ENCODE measurements at regions not wholly inside any gene's neighbourhood (a gene's known extent, or its start where the extent isn't known, plus 50 kb on each side); places are given as distances from the start of the nearest gene placed in this dataset.
A peak's percentile ranks its signal among the peaks of the same experiment; 100 is the strongest.

DNA sequence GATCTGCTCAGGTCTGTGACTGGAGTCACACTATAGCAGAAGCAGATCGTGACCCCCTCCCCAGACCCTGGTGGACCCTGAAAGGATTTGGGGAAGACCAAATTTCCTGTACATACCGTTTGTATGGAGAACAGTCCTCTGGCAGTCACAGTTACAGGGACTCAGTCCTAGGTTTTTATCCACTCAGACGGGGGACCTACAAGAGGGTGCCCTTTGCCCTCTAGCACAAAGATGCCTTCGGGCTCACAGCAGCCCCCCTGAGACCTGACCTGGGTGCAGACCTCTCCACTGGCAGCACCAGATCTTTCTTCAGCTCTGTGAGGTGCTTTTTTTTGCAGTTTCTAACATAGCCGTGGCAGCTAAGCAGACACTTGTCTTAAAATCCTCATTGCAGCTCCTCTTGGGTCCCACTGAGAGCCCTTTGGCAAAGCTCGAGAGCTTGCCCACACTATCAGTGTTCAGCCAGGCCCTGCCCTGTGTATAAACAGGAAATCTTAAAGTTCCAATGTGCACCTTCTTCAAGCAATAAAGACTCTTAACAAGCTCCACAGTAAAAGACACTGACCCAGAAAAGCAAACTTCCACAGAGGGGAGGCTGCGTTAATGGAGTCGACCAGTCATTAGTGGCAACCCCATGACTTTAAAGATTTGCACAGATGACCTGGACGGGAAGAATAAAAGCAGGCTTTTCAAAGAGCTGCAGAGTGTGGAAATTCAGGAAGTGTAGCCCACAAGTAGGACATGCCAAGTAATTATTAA is 71.8 kb upstream of the LHFPL2 start:
- BruUV-seq (replicated peaks), result no TSS peak
- Histone ChIP-seq H3K27me3 (ENCODE audit: control insufficient read depth, insufficient read depth, low read length) (no peaks in the 10 kb centered on the region), H3K36me3 (ENCODE audit: control insufficient read depth, insufficient read depth, low read length) (no peaks in the 10 kb centered on the region), H3K4me3 (ENCODE audit: low read depth in 2 of 2, low read length in 2 of 2) (no peak overlapping the region), H3K27ac (ENCODE audit: low read length) (no peak overlapping the region), H3K9me3 (ENCODE audit: control insufficient read depth, insufficient read depth, low read depth, low read length) (no peaks in the 10 kb centered on the region), H3K4me1 (ENCODE audit: control insufficient read depth, insufficient read depth, low read length) (peaks cover 5% of the 10 kb centered on the region; the same call in 1 of the 2 replicates)
- in situ Hi-C loops (cut with HindIII; ENCODE audit: low pct_unique_long_range_greater_than_20kb, low sequenced_read_pairs) (no loop called here), intact Hi-C loops (cut with micrococcal nuclease; ENCODE audit: unreplicated experiment) (no loop called here)
- ChIA-PET CTCF (no interaction called here), POLR2A (no interaction called here)
- peak; percentile 72 for ATAC-seq
- TF ChIP-seq, protein P1, sequence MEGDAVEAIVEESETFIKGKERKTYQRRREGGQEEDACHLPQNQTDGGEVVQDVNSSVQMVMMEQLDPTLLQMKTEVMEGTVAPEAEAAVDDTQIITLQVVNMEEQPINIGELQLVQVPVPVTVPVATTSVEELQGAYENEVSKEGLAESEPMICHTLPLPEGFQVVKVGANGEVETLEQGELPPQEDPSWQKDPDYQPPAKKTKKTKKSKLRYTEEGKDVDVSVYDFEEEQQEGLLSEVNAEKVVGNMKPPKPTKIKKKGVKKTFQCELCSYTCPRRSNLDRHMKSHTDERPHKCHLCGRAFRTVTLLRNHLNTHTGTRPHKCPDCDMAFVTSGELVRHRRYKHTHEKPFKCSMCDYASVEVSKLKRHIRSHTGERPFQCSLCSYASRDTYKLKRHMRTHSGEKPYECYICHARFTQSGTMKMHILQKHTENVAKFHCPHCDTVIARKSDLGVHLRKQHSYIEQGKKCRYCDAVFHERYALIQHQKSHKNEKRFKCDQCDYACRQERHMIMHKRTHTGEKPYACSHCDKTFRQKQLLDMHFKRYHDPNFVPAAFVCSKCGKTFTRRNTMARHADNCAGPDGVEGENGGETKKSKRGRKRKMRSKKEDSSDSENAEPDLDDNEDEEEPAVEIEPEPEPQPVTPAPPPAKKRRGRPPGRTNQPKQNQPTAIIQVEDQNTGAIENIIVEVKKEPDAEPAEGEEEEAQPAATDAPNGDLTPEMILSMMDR (IDR thresholded peaks at IDR 0.05), result no peak
- TF ChIP-seq TCF7L2 (IDR thresholded peaks at IDR 0.05; ENCODE audit: low read depth, low read length) (peak; percentile 83), SIN3A (IDR thresholded peaks at IDR 0.05; ENCODE audit: borderline replicate concordance, insufficient read depth, low read depth, low read length) (no peak)
- TF ChIP-seq, protein P2, sequence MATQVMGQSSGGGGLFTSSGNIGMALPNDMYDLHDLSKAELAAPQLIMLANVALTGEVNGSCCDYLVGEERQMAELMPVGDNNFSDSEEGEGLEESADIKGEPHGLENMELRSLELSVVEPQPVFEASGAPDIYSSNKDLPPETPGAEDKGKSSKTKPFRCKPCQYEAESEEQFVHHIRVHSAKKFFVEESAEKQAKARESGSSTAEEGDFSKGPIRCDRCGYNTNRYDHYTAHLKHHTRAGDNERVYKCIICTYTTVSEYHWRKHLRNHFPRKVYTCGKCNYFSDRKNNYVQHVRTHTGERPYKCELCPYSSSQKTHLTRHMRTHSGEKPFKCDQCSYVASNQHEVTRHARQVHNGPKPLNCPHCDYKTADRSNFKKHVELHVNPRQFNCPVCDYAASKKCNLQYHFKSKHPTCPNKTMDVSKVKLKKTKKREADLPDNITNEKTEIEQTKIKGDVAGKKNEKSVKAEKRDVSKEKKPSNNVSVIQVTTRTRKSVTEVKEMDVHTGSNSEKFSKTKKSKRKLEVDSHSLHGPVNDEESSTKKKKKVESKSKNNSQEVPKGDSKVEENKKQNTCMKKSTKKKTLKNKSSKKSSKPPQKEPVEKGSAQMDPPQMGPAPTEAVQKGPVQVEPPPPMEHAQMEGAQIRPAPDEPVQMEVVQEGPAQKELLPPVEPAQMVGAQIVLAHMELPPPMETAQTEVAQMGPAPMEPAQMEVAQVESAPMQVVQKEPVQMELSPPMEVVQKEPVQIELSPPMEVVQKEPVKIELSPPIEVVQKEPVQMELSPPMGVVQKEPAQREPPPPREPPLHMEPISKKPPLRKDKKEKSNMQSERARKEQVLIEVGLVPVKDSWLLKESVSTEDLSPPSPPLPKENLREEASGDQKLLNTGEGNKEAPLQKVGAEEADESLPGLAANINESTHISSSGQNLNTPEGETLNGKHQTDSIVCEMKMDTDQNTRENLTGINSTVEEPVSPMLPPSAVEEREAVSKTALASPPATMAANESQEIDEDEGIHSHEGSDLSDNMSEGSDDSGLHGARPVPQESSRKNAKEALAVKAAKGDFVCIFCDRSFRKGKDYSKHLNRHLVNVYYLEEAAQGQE (IDR thresholded peaks at IDR 0.05; ENCODE audit: insufficient read depth in 1 of 2, low read depth in 2 of 2, low read length in 1 of 2), result no peak
- no peak for DNase-seq (ENCODE audit: low read depth, low spot score)

DNA sequence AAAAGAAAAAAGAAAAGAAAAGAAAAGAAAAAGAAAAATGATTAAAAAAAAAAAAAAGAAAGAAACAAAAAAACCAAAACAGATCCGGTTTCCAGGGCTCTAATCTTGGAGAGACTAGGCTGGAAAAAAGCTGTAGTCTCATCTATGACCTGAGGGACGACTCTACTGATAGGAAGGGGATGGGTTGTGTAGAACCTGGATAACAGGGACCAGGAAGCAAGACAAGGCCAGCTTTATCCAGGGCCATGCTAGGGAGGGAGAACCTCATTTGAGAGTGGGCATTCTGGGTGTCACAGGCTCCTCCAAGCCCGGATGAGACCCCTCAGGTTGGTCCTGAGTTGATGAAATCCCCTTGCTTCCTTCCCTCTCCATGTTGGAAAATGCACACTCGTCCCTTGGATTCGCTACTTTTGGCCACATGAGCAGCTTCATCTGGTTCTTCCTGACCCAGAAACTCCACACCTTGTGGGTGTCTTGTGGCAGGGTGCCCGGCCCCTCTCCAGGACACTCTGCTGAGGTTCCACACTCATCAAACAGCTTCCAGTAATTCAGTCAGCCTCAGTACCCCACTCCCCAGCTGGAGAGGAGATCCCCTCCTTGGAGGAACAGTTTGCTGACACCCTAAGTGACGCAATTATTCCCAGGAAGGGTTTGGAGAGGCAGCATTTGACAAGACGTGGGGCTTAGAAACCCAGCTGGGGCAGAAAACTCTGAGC is 71.1 kb upstream of the LHFPL2 start:
- ChIA-PET CTCF (no interaction called here), POLR2A (no interaction called here)
- peaks cover 5% of the 10 kb centered on the region; the same call in 1 of the 2 replicates for H3K4me1 ChIP-seq (ENCODE audit: control insufficient read depth, insufficient read depth, low read length)
- BruUV-seq (replicated peaks), result no TSS peak
- TF ChIP-seq, protein P2 (IDR thresholded peaks at IDR 0.05; ENCODE audit: insufficient read depth in 1 of 2, low read depth in 2 of 2, low read length in 1 of 2), result no peak
- no peak for TF ChIP-seq POLR2AphosphoS5 (IDR thresholded peaks at IDR 0.05; ENCODE audit: low read depth, low read length)
- TF ChIP-seq, protein P1 (IDR thresholded peaks at IDR 0.05), result no peak
- no peak for TF ChIP-seq TCF7L2 (IDR thresholded peaks at IDR 0.05; ENCODE audit: low read depth, low read length)
- TF ChIP-seq SIN3A (IDR thresholded peaks at IDR 0.05; ENCODE audit: borderline replicate concordance, insufficient read depth, low read depth, low read length), result no peak
- DNase-seq (ENCODE audit: low read depth, low spot score) (no peak), ATAC-seq (no peak)
- no peak overlapping the region for H3K4me3 ChIP-seq (ENCODE audit: low read depth in 2 of 2, low read length in 2 of 2)
- no peaks in the 10 kb centered on the region for H3K27me3 ChIP-seq (ENCODE audit: control insufficient read depth, insufficient read depth, low read length)
- H3K9me3 ChIP-seq (ENCODE audit: control insufficient read depth, insufficient read depth, low read depth, low read length), result no peaks in the 10 kb centered on the region
- H3K36me3 ChIP-seq (ENCODE audit: control insufficient read depth, insufficient read depth, low read length), result no peaks in the 10 kb centered on the region
- intact Hi-C loops (cut with micrococcal nuclease; ENCODE audit: unreplicated experiment), result no loop called here
- in situ Hi-C loops (cut with HindIII; ENCODE audit: low pct_unique_long_range_greater_than_20kb, low sequenced_read_pairs), result no loop called here
- no peak overlapping the region for H3K27ac ChIP-seq (ENCODE audit: low read length)
